C4-2B (cell line): ENCODE measurements at regions not wholly inside any gene's neighbourhood (a gene's known extent, or its start where the extent isn't known, plus 50 kb on each side); places are given as distances from the start of the nearest gene placed in this dataset.

Source experiments
- H3K27ac ChIP-seq: fragments of 450-650 bp; 2 replicates; pipeline ENCODE4 v1.5.1; 2017
- ZFX ChIP-seq: fragments of 450-650 bp; IDR thresholded peaks from 2 replicates; pipeline ENCODE4 v1.6.1; 2017
- TF ChIP-seq, protein P1 (sequence below): fragments of 450-650 bp; conservative IDR thresholded peaks from 2 replicates; pipeline ENCODE4 v1.5.1; 2017; ENCODE audit warnings: mild to moderate bottlenecking

DNA sequence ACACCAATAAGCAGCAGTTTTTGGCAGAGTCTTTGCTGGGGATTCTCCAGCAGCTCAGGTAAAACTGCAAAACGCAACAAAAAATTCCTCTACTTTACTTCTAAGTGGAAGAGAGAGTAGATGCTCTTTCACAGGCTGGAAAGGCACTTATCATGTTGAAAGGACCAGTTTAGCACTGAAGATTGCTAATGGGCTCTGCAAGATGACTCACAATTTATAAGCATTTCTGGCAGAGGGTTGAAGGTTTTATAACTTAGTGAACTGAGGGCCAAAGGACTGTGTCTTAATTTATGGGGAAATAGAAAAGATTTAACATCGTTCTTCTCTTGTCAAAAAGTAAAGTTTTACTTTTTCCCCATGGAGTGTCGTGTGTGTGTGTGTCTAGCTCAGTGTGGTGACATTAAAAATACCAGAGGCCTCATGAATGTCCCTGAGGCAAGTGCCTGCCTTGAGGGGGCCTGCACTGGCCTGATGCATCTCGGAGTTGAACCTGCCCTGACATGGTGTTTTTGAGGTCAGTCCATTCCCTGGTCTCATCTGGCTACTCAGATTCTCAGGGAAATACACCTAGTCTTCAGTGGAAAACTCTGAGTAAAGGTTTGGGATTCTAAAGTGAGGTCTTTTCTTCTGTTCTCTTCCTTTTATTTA lies 1092.0 kb downstream of the NAALADL2 start:
- no peak for TF ChIP-seq ZFX
- TF ChIP-seq, protein P1, sequence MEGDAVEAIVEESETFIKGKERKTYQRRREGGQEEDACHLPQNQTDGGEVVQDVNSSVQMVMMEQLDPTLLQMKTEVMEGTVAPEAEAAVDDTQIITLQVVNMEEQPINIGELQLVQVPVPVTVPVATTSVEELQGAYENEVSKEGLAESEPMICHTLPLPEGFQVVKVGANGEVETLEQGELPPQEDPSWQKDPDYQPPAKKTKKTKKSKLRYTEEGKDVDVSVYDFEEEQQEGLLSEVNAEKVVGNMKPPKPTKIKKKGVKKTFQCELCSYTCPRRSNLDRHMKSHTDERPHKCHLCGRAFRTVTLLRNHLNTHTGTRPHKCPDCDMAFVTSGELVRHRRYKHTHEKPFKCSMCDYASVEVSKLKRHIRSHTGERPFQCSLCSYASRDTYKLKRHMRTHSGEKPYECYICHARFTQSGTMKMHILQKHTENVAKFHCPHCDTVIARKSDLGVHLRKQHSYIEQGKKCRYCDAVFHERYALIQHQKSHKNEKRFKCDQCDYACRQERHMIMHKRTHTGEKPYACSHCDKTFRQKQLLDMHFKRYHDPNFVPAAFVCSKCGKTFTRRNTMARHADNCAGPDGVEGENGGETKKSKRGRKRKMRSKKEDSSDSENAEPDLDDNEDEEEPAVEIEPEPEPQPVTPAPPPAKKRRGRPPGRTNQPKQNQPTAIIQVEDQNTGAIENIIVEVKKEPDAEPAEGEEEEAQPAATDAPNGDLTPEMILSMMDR: no peak
- no peak overlapping the region for H3K27ac ChIP-seq

DNA sequence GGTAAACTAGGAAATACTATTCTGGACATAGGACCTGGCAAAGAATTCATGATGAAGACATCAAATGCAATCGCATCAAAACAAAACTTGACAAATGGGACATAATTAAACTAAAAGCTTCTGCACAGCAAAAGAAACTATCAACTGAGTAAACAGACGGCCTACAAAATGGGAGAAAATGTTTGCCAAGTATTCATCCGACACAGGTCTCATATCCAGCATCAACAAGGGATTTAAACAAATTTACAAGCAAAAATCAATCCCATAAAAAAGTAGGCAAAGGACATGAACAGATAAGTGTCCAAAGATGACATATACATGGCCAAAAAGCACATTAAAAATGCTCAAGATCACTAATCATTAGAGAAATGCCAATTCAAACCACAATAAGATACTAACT lies 1088.9 kb downstream of the NAALADL2 start:
- no peak overlapping the region for H3K27ac ChIP-seq
- TF ChIP-seq, protein P1: no peak
- TF ChIP-seq ZFX: no peak

DNA sequence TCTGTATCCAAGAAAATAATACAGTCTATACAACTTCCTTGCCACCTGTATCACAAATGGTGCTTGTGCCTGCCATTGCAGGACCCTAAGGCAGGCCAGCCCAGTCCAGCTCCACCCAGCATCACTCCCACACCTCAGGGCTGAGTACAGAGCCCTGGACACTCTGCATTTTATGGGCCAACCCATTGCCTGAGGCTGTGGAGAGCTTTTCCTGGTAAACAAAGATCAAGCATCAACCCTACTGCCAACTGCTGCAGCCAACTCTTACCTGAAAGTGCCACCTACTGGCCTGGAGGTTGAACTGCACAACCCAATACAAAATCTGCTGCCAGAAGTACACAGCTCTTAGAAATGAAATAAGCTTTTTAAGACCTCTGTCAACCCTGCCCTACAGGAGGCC lies 1082.2 kb downstream of the NAALADL2 start:
- H3K27ac ChIP-seq: peak overlapping the region; percentile 53

DNA sequence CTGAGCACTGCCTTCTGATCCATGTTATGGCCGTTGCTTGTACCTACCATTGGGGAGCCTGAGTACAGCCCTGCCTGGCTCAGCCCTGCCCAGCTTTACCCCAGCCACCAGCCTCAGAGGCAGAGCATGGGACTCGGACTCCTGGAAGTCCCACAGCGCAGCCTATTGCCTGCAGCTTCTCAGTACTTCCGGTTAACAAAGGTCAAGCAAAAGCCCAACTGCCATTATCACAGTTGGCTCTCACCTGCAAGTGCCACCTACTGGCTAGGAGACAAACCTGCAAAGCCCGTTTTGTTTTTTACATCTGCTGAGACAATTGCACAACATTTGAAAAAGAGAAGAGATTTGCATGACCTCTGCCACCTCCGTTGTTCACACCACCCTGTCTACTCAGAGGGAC lies 1081.7 kb downstream of the NAALADL2 start:
- TF ChIP-seq, protein P1: 0 out of 2 replicates have a peak, but pooled peaks have one; percentile 68
- no peak for TF ChIP-seq ZFX
- peak overlapping the region; percentile 53 for H3K27ac ChIP-seq

More for the DNA sequence above, 1082.2 kb downstream of the NAALADL2 start:
- no peak for TF ChIP-seq ZFX
- TF ChIP-seq, protein P1: peak; percentile 75

DNA sequence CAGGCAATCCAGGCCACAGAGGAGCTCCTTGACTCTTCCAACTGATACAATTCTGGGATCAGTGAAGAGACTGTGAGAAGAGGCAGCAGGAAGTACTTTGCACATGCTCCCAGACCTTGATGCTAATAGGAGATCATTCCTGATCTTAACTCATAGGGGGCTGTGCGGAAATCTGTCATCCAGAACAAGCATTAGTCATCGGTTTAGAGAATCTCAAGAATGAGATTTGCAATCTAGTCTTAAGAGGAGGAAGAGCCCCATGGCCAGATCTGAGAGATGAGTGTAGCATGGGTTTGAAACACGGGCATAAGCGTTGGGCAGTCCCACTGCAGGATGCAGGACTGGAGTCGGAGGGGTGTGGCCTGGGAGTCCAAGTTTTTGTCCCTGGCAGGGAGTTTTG lies 1081.1 kb downstream of the NAALADL2 start:
- peak overlapping the region; percentile 53 for H3K27ac ChIP-seq
- TF ChIP-seq, protein P1: no peak
- no peak for TF ChIP-seq ZFX

DNA sequence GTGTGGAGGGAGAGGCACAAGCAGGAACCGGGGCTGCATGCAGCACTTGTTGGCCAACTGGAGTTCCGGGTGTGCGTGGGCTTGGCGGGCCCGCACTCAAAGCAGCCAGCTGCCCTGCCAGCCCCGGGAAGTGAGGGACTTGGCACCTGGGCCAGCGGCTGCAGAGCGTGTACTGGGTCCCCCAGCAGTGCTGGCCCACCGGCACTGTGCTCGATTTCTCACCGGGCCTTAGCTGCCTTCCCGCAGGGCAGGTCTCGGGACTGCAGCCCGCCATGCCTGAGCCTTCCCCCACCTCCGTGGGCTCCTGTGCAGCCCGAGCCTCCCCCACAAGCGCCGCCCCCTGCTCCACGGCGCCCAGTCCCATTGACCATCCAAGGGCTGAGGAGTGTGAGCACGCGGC lies 1078.2 kb downstream of the NAALADL2 start:
- H3K27ac ChIP-seq: peak overlapping the region; percentile 11; the same call in 1 of the 2 replicates

DNA sequence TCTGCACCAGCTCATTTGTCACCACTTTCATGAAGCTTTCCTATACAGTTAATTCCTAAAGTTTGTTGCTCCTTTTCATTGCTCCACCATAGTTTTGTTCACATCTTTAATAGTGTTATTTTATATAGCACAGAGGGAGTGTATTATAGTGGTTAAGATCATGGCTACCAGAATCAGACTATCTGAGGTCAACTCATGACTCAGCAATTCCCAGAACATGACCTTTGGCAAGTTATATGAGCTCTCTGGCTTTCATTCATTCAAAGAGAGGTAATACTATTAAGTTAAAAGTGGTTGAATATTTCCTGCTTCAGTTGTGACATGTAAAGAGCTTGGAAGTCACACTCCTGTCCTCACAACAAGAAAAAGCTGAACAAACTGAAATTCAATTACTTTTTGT lies 1073.5 kb downstream of the NAALADL2 start:
- TF ChIP-seq ZFX: no peak
- TF ChIP-seq, protein P1: no peak
- H3K27ac ChIP-seq: no peak overlapping the region

DNA sequence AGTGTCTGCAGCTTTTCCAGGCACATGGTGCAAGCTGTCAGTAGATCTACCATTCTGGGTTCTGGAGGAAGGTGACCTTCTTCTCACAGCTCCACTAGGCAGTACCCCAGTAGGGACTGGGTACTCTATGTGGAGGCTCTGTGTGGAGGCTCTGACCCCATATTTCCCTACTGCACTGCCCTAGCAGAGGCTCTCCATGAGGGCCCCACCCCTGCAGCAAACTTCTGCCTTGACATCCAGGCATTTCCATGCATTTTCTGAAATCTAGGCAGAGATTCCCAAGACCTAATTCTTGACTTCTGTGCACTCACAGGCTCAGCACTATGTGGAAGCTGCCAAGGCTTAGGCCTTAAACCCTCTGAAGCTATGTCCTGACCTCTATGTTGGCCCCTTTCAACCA lies 1060.0 kb downstream of the NAALADL2 start:
- no peak for TF ChIP-seq ZFX
- TF ChIP-seq, protein P1: no peak

More for the DNA sequence above, 1060.0 kb downstream of the NAALADL2 start:
- no peak overlapping the region for H3K27ac ChIP-seq
